NB4 (cell line): ENCODE measurements at regions not wholly inside any gene's neighbourhood (a gene's known extent, or its start where the extent isn't known, plus 50 kb on each side); places are given as distances from the start of the nearest gene placed in this dataset.

ENCODE experiments used
- DNase-seq: peaks from one replicate; pipeline ENCODE4 v3.0.0; 2010; ENCODE audit warnings: low read depth
- H3K4me3 ChIP-seq: one replicate; pipeline ENCODE4 v1.5.1; 2011; ENCODE audit warnings: mild to moderate bottlenecking, low read depth, low read length, moderate library complexity
- MYC ChIP-seq: IDR thresholded peaks from 2 replicates; pipeline ENCODE4 v1.6.1; 2011; ENCODE audit warnings: low read depth, low read length
- POLR2A ChIP-seq: IDR thresholded peaks from 2 replicates; pipeline ENCODE4 v1.6.1; 2011; ENCODE audit warnings: mild to moderate bottlenecking; ENCODE audit not compliant: insufficient read length; ENCODE audit errors: extremely low read depth
- TF ChIP-seq, protein P1 (sequence below): IDR thresholded peaks from 2 replicates; pipeline ENCODE4 v1.6.1; 2011; ENCODE audit warnings: low read depth, low read length
- TF ChIP-seq, protein P2 (sequence below): IDR thresholded peaks from one replicate; pipeline ENCODE4 v1.5.1; 2012; ENCODE audit warnings: low read depth, low read length

- TF ChIP-seq, protein P1, sequence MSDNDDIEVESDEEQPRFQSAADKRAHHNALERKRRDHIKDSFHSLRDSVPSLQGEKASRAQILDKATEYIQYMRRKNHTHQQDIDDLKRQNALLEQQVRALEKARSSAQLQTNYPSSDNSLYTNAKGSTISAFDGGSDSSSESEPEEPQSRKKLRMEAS: no peak
- TF ChIP-seq POLR2A (no peak), MYC (no peak)
- TF ChIP-seq, protein P2, sequence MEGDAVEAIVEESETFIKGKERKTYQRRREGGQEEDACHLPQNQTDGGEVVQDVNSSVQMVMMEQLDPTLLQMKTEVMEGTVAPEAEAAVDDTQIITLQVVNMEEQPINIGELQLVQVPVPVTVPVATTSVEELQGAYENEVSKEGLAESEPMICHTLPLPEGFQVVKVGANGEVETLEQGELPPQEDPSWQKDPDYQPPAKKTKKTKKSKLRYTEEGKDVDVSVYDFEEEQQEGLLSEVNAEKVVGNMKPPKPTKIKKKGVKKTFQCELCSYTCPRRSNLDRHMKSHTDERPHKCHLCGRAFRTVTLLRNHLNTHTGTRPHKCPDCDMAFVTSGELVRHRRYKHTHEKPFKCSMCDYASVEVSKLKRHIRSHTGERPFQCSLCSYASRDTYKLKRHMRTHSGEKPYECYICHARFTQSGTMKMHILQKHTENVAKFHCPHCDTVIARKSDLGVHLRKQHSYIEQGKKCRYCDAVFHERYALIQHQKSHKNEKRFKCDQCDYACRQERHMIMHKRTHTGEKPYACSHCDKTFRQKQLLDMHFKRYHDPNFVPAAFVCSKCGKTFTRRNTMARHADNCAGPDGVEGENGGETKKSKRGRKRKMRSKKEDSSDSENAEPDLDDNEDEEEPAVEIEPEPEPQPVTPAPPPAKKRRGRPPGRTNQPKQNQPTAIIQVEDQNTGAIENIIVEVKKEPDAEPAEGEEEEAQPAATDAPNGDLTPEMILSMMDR: no peak
- no peak overlapping the region for H3K4me3 ChIP-seq
- DNase-seq: no peak
These were observed 271.4 kb downstream of the POM121L12 start for GRCh38 chr7:53306846-53307245.

DNA sequence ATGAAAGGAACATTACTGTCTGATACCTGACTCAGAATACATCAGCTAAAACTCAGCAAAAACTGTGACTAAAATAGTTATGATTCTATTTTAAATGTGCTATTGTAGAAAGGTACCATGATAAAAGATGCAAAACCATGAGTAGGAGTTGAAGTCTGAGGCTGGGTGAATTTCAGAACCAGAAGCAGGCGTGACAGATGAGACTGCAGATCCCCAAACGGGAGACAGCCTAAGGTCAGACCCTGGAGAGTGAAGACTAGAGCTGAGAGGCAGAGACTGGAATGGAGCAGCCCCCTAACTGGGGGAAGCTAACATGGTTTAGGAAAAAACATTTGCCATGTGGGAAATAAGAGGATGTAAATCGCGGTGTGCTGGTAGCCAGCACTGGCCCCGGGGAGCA is 275.8 kb downstream of the POM121L12 start:
- DNase-seq: no peak
- TF ChIP-seq MYC: no peak
- TF ChIP-seq, protein P1: no peak
- TF ChIP-seq, protein P2: no peak
- TF ChIP-seq POLR2A: no peak
- H3K4me3 ChIP-seq: no peak overlapping the region

- no peak for TF ChIP-seq POLR2A
- TF ChIP-seq MYC: no peak
- TF ChIP-seq, protein P2: no peak
- TF ChIP-seq, protein P1: no peak
- no peak for DNase-seq
- no peak overlapping the region for H3K4me3 ChIP-seq
These were observed 280.5 kb downstream of the POM121L12 start for GRCh38 chr7:53315981-53316380.

DNA sequence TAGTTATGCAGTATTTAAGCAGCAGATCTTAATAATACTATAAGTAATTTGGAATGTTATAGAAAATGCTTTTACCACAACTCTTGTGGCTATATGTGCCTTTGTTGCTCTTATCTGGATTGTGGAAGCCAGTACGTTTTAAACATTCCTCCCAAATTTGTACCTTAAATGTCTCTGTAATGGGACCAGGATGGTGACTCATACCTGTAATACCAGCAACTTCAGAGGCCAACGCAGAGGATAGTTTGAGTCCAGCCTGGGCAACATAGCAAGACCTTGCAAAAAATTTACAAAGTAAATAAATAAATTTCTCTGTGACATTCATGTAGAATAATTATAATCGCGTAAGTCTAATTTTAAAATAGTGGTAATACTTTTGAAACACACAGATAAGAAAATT is 283.1 kb downstream of the POM121L12 start:
- DNase-seq: no peak
- TF ChIP-seq, protein P1: no peak
- TF ChIP-seq MYC: no peak
- TF ChIP-seq, protein P2: no peak
- no peak for TF ChIP-seq POLR2A
- no peak overlapping the region for H3K4me3 ChIP-seq

DNA sequence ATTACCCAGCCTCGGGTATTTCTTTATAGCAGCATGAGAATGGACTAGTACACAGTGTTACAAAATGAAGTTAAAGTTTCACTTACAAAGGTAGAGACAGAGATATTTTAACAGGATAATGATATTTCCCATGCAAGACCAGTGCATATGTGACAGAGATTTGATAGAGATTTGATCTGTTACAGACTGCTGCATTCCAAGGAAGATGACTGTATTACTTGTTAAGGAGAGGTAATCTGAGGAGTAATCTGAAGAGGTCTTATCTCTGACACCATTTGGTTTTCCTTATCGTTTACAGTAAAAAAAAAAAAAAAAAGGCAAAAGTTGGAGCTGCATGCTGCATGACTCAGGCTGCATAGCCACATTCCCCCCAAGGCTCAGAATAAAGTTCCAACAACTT is 289.6 kb downstream of the POM121L12 start:
- no peak overlapping the region for H3K4me3 ChIP-seq
- TF ChIP-seq, protein P2: no peak
- TF ChIP-seq MYC: no peak
- TF ChIP-seq POLR2A: no peak
- DNase-seq: no peak

DNA sequence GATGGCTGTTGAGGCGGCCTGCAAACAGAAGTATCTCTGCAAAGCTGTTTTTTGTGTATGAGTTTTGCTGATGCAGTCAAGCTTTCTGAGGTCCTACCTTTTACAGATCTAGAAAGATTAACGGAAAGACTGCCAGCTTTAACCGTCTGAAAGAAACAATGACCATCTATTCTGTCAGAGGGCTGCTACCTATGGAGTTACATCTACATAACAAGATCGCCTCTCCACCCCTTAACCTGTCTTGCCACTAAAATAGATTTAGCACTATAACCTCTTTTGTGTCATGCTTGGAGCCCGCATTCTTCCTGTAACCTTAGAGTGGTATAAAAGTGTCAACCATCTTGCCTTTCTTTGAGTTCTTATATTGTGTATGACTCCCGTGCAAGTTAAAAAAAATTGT is 291.2 kb downstream of the POM121L12 start:
- DNase-seq: no peak
- no peak overlapping the region for H3K4me3 ChIP-seq
- TF ChIP-seq MYC (no peak), POLR2A (no peak)
- TF ChIP-seq, protein P2: no peak
- TF ChIP-seq, protein P1: no peak
